Activated CD4-positive, alpha-beta T cell treated with anti-CD3 and anti-CD28 coated beads, Interleukin-2, Interleukin-4, amounts not matched to agents 100 ng/mL and 50 ng/mL, durations not matched to agents 16 hours and 8 hours (primary cell): ENCODE measurements at regions not wholly inside any gene's neighbourhood (a gene's known extent, or its start where the extent isn't known, plus 50 kb on each side); places are given as distances from the start of the nearest gene placed in this dataset.

Experiments used
- DNase-seq: peaks from one replicate; pipeline ENCODE4 v3.0.0-alpha.2; 2020; ENCODE audit warnings: low spot score

DNA sequence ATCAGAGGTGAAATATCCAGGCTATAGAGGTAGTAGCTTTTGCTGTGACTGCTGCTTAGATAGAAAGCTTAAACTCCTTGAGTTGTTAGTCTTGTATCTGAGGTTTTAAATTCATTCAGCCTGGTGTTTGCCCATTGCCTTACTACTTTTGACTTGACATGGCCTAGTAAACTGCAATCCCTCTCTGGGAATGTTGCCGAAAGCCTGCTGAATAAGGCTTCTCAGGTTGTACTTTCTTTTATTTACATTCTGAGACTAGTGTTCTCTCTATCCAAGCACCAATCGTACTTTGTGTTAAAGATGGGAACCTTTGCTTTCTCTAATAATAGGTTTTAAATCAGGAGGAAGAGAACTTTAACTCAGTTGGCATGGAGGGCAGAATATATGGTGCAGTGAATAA is 357.6 kb upstream of the CWC22 start:
- no peak for DNase-seq

- no peak for DNase-seq
Measured at GRCh38 chr2:180360283-180360618, 353.2 kb upstream of the CWC22 start.

- DNase-seq: no peak
Measured at GRCh38 chr2:180359522-180360282, 352.6 kb upstream of the CWC22 start.

- no peak for DNase-seq
Measured at GRCh38 chr2:180358458-180358857, 351.4 kb upstream of the CWC22 start.

GRCh38 chr2:180356676-180357075 is 349.6 kb upstream of the CWC22 start:
- no peak for DNase-seq

- no peak for DNase-seq
Measured at GRCh38 chr2:180352620-180353019, 345.5 kb upstream of the CWC22 start.

DNA sequence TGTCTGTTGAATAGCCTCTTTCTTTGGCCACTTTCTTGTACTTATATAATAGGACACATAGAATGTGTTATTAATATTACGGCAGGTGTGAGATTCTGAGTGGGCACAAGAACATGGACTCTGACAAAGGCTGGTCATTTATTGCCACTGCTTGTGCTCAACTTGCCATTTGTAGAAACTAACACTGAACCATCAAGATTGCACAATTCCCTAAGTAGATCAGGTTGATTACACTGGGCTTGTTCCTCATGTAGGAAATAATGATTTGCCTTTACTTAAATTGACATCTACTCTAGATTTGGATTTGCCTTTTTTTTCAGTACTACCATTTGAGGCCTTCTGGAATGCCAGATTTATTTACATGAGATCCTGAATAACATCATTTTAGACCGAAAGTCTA is 342.7 kb upstream of the CWC22 start:
- no peak for DNase-seq

GRCh38 chr2:180343528-180344345 is 336.6 kb upstream of the CWC22 start:
- no peak for DNase-seq

DNA sequence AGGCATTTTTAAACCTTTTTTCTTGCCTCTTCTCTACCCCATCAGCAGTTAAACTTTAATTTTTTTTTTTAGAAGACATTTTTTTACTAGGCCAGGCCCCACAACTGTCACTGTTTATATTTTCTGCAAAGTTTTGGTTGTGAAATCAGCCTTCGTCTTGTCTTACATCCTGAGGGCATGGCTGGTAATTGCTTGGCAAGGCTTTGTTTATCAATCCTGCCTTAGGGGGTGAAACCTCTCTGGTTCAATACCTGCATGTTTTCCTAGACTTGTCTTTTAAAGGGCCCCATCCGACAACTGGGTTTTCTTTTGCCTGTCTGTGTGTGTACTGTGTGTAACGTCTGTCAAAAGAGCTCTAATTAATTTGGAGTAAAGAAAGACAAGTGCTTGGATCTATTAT is 330.0 kb upstream of the CWC22 start:
- no peak for DNase-seq

DNA sequence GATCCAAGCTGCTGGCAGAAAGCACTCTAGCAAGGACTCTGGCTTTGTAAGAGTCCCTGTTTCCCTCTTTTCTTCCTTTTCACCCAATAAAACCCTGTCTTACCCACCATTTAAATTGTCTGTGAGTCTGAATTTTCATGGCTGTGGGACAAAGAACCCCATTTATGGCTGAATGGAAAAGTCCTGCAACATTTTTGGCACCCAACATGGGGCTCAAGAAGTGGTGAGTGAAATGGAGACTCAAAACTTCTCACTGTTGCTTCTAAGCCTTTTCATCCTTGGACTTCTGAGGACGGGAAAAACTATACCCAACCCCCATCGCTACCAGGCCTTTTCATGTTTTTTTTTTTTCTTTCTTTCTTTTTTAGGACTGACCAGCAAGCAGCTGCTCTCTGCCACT is 329.5 kb upstream of the CWC22 start:
- DNase-seq: no peak

DNA sequence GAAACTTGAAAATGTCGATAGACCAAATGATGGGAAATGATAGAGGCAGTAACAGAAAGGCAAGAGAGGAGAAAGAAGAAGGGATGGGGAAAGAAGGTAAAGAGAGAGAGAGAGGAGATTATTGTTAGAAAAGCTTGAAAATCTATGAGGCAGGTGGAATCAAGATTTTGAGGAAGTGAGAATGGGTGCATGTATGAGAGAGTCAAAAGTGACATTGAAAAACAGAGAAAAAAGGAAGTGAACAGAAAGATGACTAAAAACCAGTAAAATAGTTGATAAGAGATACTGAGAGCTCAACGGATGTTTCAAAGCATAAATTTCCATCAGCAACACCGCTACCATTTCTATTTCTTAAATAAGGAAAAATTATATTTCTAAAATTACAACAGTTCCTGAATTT is 327.4 kb upstream of the CWC22 start:
- no peak for DNase-seq

DNA sequence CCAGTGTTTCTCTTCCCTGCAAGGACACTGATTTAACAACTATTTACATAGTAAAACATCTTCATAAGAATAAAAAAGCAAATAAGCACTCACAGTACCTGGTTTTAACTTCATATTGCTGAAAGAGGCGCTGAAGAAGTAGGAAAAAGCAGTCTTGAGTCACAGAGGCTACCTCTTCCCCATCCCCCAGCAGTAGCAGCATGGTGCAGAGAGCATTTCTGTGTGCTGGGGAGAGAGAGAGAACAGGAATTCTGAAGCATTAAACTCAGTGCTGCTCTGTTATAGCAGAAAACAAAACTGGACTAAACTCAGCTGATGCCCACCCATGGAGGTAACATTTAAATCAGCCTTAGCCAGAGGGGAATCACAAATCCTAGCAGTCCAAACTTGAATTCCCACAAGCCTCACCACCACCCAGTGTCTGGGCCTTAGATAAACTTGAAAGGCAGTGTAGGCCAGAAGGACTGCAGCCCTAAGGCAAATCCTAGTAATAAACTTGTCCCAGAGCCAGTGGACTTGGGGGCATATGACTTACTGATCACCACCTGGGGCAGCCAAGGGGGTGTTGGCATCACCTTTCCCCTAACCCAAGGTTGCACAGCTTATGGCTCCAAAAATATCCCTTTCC is 321.8 kb upstream of the CWC22 start:
- DNase-seq: no peak

DNA sequence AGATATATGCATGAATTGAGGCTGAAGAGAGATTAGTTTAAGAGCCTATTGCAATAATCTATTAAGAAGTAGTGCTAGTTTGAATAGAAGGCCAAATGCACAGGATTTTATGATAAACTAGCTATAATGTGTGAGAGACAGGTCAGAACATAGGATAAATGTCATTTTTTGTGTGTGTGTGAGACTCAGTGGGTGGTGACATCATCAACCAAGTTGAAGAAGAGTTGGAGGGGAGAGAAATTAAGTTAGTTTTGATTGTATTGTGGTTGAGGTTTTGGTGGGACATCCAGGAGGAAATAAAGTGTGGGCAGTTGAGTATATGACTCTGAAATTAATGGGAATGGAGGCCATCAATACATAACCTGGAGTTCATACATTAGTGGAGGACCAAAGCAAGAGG is 320.1 kb upstream of the CWC22 start:
- DNase-seq: no peak

DNA sequence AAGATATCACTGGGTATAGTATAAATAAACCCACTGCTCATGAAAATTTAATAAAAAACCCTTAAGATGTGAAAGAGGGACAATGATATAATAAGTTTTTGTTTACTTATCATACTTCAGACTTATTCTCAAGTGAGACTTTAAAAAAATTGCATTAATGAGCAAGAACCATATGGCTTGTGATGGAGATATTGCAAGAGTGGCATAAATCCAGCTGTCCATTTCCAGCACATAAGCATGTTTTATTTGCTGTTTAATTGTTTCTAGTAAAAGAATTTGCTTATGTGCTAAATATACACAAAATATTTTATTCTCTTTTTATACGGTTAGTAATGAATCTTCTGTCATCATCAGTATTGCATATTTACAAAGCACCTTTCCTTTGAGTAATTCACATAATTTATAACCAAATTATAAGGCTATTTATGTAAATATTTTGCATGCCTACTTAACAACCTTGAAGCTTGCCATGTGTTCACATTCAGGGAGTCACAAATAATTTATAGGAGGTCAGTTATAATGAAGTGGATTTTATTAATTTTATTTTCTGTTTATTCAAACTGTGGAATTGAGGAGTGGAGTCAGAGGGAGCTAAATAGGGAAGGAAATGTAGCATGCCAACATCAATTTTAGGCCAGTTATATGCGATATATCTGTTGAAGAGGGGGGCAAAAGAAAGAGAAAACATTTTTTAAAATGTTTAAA is 318.5 kb upstream of the CWC22 start:
- no peak for DNase-seq

DNA sequence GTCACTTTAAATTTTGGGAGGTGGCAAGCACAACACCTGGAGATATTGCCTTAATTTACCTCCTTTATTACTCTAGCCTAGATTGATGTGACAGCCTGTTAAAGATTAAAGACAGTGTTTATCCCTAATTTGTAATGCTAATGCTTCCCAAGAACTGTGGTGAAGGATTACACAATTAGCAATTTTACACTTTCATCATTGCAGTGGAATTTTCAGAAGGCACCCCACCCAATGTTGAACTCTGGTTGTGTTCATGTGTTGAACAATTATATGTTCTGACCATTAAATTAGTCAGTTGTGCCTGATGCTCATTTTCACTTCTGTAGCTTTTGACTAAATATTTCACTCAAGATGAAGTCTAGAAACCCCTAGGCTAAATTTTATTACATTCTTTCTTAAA is 317.1 kb upstream of the CWC22 start:
- DNase-seq: no peak

- no peak for DNase-seq
Measured at GRCh38 chr2:180322781-180323180, 315.7 kb upstream of the CWC22 start.

- no peak for DNase-seq
Measured at GRCh38 chr2:180319586-180320405, 312.7 kb upstream of the CWC22 start.

- no peak for DNase-seq
Measured at GRCh38 chr2:180314086-180314485, 307.0 kb upstream of the CWC22 start.

DNA sequence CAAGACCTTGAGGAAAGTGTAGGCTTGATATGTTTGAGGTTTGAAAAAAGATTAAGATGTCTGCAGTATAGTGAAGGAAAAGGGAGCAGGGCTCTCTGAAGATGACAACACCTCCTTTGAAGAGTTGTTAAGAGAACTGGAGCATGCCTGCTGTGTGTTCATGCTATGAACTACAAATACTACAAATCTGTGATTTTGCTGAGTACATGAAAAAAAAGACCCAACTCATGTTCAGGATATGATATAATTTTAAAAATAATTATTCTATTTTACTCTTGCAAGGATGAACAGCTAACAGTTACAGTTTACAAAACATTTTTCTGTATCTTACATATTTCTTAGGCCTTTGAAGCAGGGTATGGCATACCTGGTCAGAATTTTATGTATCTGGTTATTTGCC is 305.4 kb upstream of the CWC22 start:
- no peak for DNase-seq

DNA sequence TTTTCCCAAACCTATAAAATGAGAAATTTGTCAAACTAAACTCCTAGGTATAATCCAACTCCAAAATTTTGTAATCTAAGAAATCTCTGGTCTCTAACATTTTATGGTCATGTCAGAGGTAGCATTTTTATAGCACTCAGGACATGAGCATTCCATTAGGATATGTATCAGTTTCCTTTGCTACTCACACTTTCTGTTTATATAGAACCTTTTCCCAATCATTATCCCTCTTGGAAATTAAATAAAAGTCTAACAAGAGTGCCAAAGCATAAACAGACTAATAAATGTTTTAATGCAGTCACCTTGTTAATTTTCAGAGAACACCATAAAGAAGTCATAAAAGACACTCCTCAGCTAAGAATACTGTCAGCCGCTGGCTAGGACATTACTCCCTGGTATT is 300.0 kb upstream of the CWC22 start:
- DNase-seq: no peak

DNA sequence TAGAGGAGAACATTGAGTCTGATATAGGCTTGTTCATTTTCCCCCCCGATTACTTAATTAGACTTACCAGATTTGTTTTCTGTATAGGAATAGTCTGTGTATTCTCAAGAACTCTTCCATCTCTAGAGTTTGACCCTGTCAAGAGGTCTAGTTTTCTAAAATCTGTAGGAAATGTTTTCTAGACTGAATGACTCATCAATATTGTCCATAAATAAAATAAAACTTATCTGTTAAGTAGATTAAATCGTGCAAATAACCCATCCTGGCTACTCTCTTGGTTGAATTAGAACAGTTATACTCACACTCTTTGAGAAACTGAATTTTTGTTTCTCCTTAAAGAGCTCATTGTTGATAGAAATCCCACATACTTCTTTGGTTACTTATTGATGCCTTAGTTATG is 299.2 kb upstream of the CWC22 start:
- no peak for DNase-seq
